OCI-LY1 (cell line): ENCODE measurements at regions not wholly inside any gene's neighbourhood (a gene's known extent, or its start where the extent isn't known, plus 50 kb on each side); places are given as distances from the start of the nearest gene placed in this dataset.

Experiments
- EZH2 ChIP-seq: fragments of 200-600 bp; sonication (generic), shearing (Covaris generic); IDR thresholded peaks from 2 replicates; pipeline ENCODE4 v1.8.0; 2017; ENCODE audit warnings: borderline replicate concordance, mixed run types, mild to moderate bottlenecking, antibody characterized with exemption, low read length, moderate library complexity, mixed read lengths
- TF ChIP-seq, protein P1 (sequence below): fragments of 200-600 bp; sonication (generic), shearing (Covaris generic); IDR thresholded peaks from 2 replicates; pipeline ENCODE4 v1.5.1; 2017; ENCODE audit warnings: mild to moderate bottlenecking, antibody characterized with exemption, low read length, moderate library complexity, mixed read lengths

DNA sequence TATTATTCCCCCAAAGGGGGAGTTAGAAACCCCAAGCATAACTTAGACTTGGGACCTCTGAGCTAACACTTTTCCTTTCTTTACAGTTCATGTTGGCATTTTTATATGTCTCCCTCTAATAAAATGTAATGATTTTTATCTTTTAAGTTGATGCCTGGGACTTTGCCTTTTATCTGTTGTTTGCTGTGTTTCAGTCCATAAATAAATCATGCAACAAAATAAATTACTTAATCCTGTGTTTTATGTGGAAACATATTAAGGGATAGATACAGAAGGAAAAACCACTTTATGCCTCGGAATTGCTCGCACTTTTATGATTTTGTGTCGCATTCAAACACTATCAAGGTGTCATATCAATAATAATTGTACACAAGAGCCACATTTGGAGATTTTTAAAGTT, 93.7 kb upstream of the TBC1D5 start:
- TF ChIP-seq, protein P1, sequence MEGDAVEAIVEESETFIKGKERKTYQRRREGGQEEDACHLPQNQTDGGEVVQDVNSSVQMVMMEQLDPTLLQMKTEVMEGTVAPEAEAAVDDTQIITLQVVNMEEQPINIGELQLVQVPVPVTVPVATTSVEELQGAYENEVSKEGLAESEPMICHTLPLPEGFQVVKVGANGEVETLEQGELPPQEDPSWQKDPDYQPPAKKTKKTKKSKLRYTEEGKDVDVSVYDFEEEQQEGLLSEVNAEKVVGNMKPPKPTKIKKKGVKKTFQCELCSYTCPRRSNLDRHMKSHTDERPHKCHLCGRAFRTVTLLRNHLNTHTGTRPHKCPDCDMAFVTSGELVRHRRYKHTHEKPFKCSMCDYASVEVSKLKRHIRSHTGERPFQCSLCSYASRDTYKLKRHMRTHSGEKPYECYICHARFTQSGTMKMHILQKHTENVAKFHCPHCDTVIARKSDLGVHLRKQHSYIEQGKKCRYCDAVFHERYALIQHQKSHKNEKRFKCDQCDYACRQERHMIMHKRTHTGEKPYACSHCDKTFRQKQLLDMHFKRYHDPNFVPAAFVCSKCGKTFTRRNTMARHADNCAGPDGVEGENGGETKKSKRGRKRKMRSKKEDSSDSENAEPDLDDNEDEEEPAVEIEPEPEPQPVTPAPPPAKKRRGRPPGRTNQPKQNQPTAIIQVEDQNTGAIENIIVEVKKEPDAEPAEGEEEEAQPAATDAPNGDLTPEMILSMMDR, result no peak
- no peak for TF ChIP-seq EZH2
